ACC112 (cell line): ENCODE measurements at regions not wholly inside any gene's neighbourhood (a gene's known extent, or its start where the extent isn't known, plus 50 kb on each side); places are given as distances from the start of the nearest gene placed in this dataset.

Experiments
- H2AFZ ChIP-seq: fragments of 200-600 bp; sonication (generic); one replicate; pipeline ENCODE4 v1.6.0; 2017; ENCODE audit warnings: antibody characterized with exemption, low read length; ENCODE audit not compliant: unreplicated experiment
- H3K27ac ChIP-seq: fragments of 200-600 bp; sonication (generic); 2 replicates; pipeline ENCODE4 v1.5.1; 2014; ENCODE audit warnings: low read depth, mild to moderate bottlenecking, antibody characterized with exemption, low read length, moderate library complexity
- H3K27me3 ChIP-seq: fragments of 200-600 bp; sonication (generic); 2 replicates; pipeline ENCODE4 v1.6.1; 2014; ENCODE audit warnings: mild to moderate bottlenecking, antibody characterized with exemption, low read length, moderate library complexity, mixed read lengths; ENCODE audit not compliant: insufficient read depth
- H3K36me3 ChIP-seq: fragments of 200-600 bp; sonication (generic); 2 replicates; pipeline ENCODE4 v1.6.1; 2016; ENCODE audit warnings: mild to moderate bottlenecking, antibody characterized with exemption, low read length, moderate library complexity, mixed read lengths; ENCODE audit not compliant: insufficient read depth
- H3K4me1 ChIP-seq: fragments of 200-600 bp; sonication (generic); one replicate; pipeline ENCODE4 v1.6.1; 2016; ENCODE audit warnings: low read length, mixed read lengths; ENCODE audit not compliant: insufficient read depth, unreplicated experiment, control insufficient read depth
- H3K4me3 ChIP-seq: fragments of 200-600 bp; sonication (generic); 2 replicates; pipeline ENCODE4 v1.5.1; 2014; ENCODE audit warnings: mild to moderate bottlenecking, low read depth, low read length
- H3K79me2 ChIP-seq: fragments of 200-600 bp; sonication (generic); one replicate; pipeline ENCODE4 v1.6.0; 2016; ENCODE audit warnings: low read length; ENCODE audit not compliant: control insufficient read depth, unreplicated experiment, insufficient read depth

- Histone ChIP-seq H2AFZ (no peak overlapping the region), H3K4me1 (no peaks in the 10 kb centered on the region), H3K36me3 (no peaks in the 10 kb centered on the region), H3K27ac (no peak overlapping the region), H3K79me2 (no peaks in the 10 kb centered on the region), H3K4me3 (no peak overlapping the region), H3K27me3 (no peaks in the 10 kb centered on the region)
These were observed 244.9 kb upstream of the TYRP1 start for GRCh38 chr9:12448246-12448645.

- Histone ChIP-seq H3K36me3 (no peaks in the 10 kb centered on the region), H3K27ac (no peak overlapping the region), H3K4me3 (no peak overlapping the region), H3K79me2 (no peaks in the 10 kb centered on the region), H2AFZ (no peak overlapping the region), H3K27me3 (no peaks in the 10 kb centered on the region), H3K4me1 (no peaks in the 10 kb centered on the region)
These were observed 235.9 kb upstream of the TYRP1 start for GRCh38 chr9:12457237-12457636.

- Histone ChIP-seq H3K27ac (no peak overlapping the region), H2AFZ (no peak overlapping the region), H3K27me3 (no peaks in the 10 kb centered on the region), H3K36me3 (no peaks in the 10 kb centered on the region), H3K4me3 (no peak overlapping the region), H3K4me1 (no peaks in the 10 kb centered on the region), H3K79me2 (no peaks in the 10 kb centered on the region)
These were observed 231.3 kb upstream of the TYRP1 start for GRCh38 chr9:12461763-12462460.

GRCh38 chr9:12462861-12463260, 230.3 kb upstream of the TYRP1 start:
- H3K4me3 ChIP-seq = no peak overlapping the region
- no peak overlapping the region for H3K27ac ChIP-seq
- H2AFZ ChIP-seq = no peak overlapping the region
- no peaks in the 10 kb centered on the region for H3K4me1 ChIP-seq
- H3K79me2 ChIP-seq = no peaks in the 10 kb centered on the region
- peaks cover 3% of the 10 kb centered on the region; the same call in 1 of the 2 replicates for H3K27me3 ChIP-seq
- no peaks in the 10 kb centered on the region for H3K36me3 ChIP-seq

- H2AFZ ChIP-seq = no peak overlapping the region
- H3K79me2 ChIP-seq = no peaks in the 10 kb centered on the region
- H3K27me3 ChIP-seq = peaks cover 3% of the 10 kb centered on the region; the same call in 1 of the 2 replicates
- H3K27ac ChIP-seq = no peak overlapping the region
- no peaks in the 10 kb centered on the region for H3K4me1 ChIP-seq
- H3K4me3 ChIP-seq = no peak overlapping the region
- H3K36me3 ChIP-seq = no peaks in the 10 kb centered on the region
These were observed 229.5 kb upstream of the TYRP1 start for GRCh38 chr9:12463641-12464040.

GRCh38 chr9:12464400-12464799, 228.8 kb upstream of the TYRP1 start:
- Histone ChIP-seq H2AFZ (no peak overlapping the region), H3K27me3 (peaks cover 4% of the 10 kb centered on the region; the same call in 1 of the 2 replicates), H3K27ac (no peak overlapping the region), H3K4me1 (no peaks in the 10 kb centered on the region), H3K36me3 (no peaks in the 10 kb centered on the region), H3K4me3 (no peak overlapping the region), H3K79me2 (no peaks in the 10 kb centered on the region)

- Histone ChIP-seq H3K79me2 (no peaks in the 10 kb centered on the region), H3K4me1 (no peaks in the 10 kb centered on the region), H2AFZ (no peak overlapping the region), H3K36me3 (no peaks in the 10 kb centered on the region), H3K27ac (no peak overlapping the region), H3K27me3 (peaks cover 7% of the 10 kb centered on the region; the same call in 1 of the 2 replicates), H3K4me3 (no peak overlapping the region)
These were observed 228.2 kb upstream of the TYRP1 start for GRCh38 chr9:12464910-12465512.

- no peak overlapping the region for H3K27ac ChIP-seq
- H3K36me3 ChIP-seq = no peaks in the 10 kb centered on the region
- H3K4me3 ChIP-seq = no peak overlapping the region
- no peaks in the 10 kb centered on the region for H3K79me2 ChIP-seq
- H3K27me3 ChIP-seq = peaks cover 7% of the 10 kb centered on the region; the same call in 1 of the 2 replicates
- H3K4me1 ChIP-seq = no peaks in the 10 kb centered on the region
- no peak overlapping the region for H2AFZ ChIP-seq
These were observed 224.1 kb upstream of the TYRP1 start for GRCh38 chr9:12469084-12469483.

GRCh38 chr9:12494411-12494810, 198.8 kb upstream of the TYRP1 start:
- Histone ChIP-seq H2AFZ (no peak overlapping the region), H3K4me3 (no peak overlapping the region), H3K27ac (no peak overlapping the region), H3K27me3 (no peaks in the 10 kb centered on the region), H3K4me1 (no peaks in the 10 kb centered on the region), H3K36me3 (no peaks in the 10 kb centered on the region), H3K79me2 (no peaks in the 10 kb centered on the region)

- Histone ChIP-seq H2AFZ (no peak overlapping the region), H3K79me2 (no peaks in the 10 kb centered on the region), H3K27me3 (no peaks in the 10 kb centered on the region), H3K4me3 (no peak overlapping the region), H3K36me3 (no peaks in the 10 kb centered on the region), H3K27ac (no peak overlapping the region), H3K4me1 (no peaks in the 10 kb centered on the region)
These were observed 195.4 kb upstream of the TYRP1 start for GRCh38 chr9:12497790-12498189.

GRCh38 chr9:12502520-12502919, 190.7 kb upstream of the TYRP1 start:
- H3K4me3 ChIP-seq = no peak overlapping the region
- no peaks in the 10 kb centered on the region for H3K27me3 ChIP-seq
- no peaks in the 10 kb centered on the region for H3K36me3 ChIP-seq
- no peaks in the 10 kb centered on the region for H3K79me2 ChIP-seq
- no peak overlapping the region for H2AFZ ChIP-seq
- no peaks in the 10 kb centered on the region for H3K4me1 ChIP-seq
- no peak overlapping the region for H3K27ac ChIP-seq
